GM18867 (cell line): ENCODE measurements at regions not wholly inside any gene's neighbourhood (a gene's known extent, or its start where the extent isn't known, plus 50 kb on each side); places are given as distances from the start of the nearest gene placed in this dataset.
"Not testable (repeated sequence)": the region's sequence is repeated elsewhere in the genome, so short reads cannot be mapped to it uniquely, and the experiment has no call there.

Source experiments
- ATAC-seq: cut with Tn5 transposase; IDR thresholded peaks from one replicate; pipeline ENCODE4 v1.9.1; 2021; ENCODE audit warnings: mild to moderate bottlenecking, moderate library complexity; ENCODE audit not compliant: unreplicated experiment

DNA sequence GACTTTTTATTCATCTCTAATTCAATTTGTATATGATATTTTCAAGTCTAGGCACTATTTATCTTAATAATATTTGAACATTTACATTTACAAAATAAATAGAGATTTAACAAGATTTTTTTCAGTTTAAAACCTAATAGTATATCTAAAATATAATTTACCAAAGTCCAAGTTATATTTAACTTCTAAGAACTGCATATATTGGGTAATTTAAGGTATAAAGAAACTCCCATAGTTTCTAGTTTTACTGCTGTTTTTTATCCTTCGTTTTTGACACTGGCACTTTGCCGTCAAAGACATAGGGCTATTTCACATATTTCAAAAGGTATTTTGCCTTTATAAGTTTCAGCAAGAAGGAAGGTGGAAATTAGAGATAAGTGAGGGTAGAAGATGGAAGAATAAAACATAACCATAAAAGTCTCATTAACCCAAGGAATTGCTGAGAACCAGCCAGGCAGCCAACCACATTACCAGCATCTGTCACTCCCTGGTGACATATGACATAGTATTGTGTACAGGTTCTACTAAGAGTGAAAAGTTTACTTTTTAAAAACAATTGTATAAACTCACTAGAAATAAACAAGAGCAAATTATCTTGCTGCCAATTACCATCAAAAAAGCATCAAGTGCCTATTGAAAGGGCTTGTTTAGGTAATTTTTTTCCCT, 251.5 kb downstream of the NSUN3 start:
- no peak for ATAC-seq

DNA sequence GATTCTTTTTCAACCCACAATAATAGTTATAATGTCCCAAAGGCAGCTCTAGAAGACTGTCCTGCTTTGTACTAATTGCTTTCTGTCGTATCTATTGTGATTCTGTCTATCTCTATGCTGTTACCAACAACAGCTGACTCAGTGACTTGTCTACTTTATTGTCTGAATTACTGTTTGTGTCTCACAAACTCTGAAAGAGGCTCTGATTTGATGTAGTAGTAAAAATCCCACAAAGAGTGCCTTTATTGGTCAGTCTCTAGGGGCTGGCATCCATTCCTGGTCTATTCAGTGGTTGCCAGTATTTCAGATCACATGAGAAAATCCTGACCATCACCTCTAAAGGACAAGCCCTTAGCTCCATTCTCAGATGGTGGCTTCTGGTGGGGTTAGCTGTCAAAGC, 254.2 kb downstream of the NSUN3 start:
- no peak for ATAC-seq

DNA sequence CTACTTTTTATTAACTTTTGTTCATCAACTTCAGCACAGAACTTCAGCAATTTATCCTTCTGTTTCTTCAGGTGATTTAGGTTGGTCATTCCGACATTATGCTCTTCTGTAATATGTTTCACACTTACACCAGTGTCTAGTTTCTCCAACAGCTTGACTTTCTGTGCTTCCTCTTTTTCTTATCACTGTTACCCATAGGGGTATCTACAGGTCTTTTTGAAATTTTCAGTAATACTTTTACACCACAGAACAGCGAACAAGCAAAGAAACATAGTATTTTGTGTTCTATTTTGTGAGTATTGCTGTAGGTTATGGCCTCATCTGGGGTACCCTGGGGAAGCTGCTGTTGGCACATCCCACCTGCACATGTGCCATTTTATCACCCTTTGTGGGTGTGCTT, 260.7 kb downstream of the NSUN3 start:
- no peak for ATAC-seq

DNA sequence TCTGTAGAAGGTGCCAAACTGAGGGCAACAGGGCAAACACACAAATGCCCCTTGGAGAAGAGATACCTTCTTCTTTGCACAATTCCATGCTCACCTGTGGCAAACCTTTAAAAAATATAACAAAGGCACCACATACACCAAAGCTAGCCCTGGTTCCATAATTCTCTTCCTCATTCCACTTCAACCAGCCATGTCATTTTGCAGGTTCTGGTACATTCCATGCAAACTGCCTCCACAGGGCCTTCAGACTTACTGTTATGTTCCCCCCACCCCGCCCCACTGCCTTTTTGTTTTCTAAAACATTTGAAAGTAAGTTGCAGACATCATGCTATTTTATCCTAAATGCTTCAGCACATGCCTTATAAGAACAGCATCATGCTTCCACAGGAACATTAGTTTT, 269.0 kb downstream of the NSUN3 start:
- no peak for ATAC-seq

DNA sequence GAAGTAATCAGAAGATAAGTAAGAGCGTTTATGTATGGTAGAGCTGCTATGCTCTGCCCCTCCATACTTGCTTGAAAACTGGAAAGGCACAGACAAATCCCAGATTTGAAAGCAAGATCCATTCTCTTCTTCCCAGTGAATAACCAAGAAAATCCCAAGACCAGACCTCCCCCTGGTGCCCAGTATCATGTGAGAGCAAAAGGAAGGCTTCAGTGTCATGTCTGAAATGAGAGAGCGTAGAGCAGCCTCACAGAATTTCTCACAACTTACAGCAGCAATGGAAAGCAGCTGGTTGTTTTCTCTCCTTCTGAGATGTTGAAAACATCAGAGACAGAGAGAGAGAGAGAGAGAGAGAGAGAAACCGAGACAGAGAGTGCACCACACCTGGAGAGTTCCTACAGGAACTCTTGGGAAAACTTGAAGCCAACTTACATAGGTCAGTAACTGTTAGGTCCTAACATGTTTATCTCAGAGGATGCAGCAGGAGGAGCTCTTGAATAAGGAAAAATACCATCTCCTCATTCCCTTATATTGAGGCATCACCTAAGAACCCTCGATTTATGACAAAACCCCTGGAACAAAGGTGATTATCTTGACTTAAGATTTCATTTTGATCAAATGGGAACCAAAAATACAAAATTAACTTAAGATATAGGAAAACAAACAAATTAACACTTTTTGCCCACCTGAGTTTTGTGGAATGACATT, 273.3 kb downstream of the NSUN3 start:
- no peak for ATAC-seq

DNA sequence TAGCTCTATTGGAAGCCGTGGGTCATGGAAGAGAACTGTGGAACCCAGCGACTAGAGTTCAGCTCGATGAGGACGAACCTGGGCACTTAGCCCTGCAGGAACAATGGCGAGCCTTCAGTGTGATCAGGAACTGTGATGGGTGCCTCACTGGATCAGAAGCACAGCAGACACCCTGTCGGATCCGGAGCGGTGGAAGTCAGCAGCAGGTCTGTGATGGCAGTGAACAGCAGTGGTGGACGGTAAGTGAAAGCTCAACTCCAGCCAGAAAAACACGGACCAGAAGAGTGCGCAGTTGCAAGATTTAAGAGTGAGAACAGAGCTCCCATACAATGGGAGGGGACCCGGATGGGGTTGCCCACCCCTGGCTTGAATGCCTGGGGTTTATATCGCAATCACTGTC, 282.2 kb downstream of the NSUN3 start:
- no peak for ATAC-seq

DNA sequence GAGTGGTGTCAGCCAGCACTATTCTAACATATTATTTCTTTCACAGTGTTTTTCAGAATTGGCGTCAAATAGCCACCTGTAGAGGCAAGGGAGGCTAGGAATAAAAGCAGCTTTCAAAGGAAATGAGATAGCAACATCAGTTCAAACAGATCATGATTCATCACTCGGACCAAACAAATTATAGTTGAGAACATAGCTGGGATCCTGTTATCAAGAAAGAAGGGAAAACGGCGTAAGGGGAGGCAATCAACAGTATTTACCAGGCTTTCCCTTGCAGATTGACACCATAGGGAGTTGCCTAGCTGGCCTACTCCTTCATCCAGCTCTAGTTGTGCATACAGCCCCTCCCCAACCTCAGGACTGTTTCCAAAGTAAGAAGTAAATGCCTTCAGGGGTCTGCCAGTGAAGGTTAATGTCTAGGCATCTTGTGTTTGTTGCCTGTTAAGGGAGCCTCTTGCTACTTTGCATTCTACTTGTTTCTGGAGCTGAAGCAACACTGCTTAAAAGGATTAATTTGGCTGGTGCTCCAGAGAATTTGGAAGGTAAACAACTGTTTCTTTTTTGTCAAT, 286.5 kb downstream of the NSUN3 start:
- no peak for ATAC-seq

DNA sequence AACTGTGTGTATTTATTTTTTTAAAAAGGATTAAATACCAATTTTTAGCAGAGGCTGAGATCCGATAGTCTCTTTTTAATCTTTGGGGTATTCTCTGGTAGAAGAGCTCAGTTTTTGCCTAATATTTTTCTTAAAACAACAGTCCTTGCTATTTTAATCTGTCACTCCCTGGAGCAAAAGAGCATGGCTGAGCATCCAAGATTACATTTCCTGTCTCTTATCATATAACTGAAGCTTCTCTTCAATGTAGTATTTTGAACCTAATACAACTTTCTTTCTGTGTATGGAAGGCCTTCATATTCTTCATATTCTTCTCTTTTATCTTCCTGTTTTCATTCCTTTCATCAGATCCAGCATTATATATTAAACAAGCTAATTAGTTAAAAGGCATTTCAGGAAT, 293.7 kb downstream of the NSUN3 start:
- no peak for ATAC-seq

DNA sequence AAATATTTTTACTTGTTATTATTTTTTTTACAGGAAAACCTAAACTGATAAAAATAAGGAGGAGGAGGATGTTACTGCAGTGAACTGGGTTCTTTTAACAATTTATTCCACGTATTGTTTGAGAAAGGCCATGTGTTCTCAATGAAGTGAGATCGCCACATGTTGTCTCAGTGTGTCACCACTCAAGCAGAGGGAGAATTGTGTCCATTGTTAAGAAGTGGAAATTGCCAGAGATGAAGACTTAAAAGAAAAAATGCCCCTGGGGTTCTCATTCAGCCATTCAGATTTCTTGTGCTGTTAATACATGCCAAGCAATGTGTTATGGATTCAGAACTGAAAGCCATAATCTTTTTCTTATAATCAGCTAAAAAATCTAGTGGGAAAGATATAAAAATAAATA, 297.1 kb downstream of the NSUN3 start:
- no peak for ATAC-seq

DNA sequence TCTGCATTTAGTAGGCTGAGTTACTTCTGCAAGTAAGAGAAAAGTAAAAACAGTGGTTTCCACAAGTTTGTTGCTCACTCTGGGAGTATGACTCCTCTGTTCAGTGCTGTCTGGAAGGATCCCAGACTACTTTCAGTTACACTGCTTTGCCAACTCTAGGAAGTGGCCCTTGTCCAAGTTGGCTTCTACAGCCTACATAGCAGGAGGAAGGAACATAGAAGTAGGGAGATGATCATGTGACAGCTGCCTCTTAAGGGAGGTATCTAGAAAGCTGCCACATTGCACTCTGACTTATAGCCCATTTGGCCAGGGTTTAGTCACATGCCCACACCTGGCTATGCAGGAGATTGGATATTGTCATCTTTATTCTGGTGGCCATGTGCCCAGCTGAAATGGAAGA, 298.1 kb downstream of the NSUN3 start:
- ATAC-seq: no peak

DNA sequence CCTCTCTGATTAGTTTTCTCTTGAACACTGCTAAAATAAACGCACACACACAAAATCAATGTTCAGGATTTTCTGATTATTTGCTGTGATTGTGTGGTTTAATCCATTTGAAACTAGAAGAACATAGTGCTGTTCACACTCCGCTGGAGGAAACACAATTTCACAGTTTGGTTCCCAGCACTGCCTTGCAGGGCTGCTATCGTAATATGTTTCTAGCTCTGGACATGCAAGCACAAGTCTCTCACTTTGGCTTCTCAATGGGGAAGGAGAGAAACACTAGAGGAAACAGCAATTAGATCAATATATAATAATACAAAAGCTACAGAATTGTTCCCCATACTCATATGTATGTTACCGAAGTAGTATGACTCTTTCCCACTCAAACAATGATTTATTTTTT, 299.5 kb downstream of the NSUN3 start:
- no peak for ATAC-seq

DNA sequence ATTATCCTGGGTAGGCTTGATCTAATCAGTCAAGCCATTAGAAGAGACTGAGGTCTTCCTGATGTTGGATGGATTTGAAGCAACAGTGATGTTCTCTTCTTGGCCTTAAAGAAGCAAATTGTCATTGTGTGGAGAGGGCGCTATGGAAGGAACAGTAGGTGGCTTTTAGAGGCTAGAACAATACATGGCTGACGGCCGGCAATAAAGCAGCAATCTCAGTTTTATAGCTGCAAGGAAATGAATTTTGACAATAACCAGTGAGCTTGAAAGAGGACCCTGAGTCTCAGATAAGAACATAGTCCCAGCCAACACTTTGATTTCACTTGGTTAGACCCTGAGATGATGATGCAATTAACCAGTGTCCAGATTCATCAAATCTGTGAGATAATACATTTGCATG, 302.1 kb downstream of the NSUN3 start:
- ATAC-seq: no peak

DNA sequence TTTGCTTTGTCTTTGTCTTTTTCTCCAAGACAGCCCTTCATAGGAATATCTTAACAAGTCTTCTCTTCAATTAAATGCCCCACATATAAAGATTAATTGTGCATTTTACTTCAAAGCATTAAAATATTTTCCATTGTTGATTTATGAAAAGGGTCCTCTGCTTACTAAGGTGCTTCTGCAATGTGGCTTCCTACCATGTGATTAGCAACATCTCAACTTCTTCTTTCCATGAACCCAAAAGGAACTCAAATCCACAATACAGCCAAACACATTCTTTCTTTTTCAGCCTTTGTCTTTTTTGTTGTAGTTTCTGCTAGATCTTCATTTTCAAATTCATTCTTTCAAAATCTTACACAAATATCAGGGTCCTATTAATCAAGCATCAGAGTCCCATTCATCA, 309.2 kb downstream of the NSUN3 start:
- ATAC-seq: no peak

DNA sequence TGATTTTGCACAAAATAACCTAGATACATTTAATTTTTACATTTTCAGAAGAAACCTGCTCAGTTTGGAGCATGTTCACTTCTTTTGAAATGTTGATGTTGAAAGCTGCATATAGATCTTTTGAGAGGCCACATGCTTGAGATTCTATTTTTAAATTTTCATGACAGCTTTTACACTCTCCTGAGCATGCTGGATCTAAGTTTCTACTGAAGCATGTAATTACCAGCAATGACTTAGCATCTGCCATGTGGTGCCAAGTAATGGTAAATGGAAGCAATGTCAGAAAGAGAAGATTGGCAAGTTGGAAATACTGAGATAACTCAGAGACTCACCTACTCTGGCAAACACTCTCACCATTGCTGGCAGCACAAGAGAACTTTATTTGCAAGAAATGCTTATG, 310.6 kb downstream of the NSUN3 start:
- ATAC-seq: no peak

DNA sequence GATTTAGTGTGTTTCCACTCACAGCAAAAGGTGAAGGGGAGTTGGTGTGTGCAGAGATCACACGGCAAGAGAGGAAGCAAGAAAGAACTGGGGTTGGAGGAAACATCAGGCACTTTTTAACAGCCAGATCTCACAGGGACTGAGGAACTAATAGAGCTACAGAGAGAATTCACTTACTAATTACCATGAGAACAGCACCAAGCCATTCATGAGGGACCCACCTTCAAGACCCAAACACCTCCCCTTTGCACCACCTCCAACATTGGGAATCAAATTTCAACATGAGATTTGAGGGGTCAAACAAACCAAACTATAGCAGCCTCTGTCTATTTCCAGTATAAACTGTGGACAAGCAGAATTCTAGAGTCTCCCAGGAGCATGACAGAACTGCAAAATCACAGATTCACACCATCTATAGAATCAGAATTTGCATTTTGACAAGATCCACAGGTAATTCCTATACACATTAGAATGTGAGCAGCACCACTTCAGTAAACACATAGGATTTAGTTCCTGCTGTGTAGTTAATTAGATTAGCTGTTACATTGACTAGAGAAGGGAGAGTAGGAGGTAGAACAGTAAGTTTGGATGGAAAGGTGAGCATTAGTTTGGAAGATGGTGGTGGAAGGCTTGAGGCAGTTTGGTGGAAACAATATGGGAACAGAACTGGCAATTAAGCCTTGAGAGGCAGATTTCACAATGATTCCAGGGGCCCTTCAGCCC, 311.7 kb downstream of the NSUN3 start:
- no peak for ATAC-seq

DNA sequence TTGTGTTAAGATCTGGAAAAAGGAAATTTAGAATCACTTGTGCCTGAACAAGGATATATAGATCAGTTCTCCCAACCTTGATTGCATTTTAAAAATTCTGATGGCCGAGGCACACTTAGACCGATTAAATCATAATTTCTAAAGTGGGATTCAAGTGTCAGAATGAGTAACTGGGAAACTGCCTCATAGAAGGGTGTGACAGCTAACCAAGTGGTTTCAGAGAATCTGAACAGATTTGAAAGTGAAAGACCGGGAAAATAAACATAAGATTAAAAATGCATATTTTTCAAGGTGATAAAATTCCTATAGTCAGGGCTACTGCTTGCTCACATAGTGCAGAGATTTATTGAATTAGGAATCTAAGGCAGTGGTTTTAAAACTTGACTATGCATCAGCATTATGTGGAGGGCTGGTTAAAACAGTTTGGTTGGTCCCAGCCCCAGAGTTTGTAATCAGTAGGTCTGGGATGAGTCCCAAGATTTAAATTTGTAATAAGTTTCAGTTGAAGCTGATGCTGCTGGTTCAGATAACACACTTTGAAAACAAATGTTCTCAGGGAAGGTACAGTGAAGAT, 314.3 kb downstream of the NSUN3 start:
- not testable (repeated sequence) for ATAC-seq

DNA sequence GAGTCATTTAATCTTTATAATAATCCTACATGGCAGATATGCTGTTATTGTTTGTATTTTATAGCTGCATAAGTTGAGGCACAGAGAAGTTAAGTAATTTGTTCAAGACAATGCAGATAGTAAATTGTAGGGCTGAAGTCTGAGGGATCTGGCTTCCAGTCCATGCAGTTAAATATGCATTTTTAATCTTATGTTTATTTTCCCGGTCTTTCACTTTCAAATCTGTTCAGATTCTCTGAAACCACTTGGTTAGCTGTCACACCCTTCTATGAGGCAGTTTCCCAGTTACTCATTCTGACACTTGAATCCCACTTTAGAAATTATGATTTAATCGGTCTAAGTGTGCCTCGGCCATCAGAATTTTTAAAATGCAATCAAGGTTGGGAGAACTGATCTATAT, 315.0 kb downstream of the NSUN3 start:
- ATAC-seq: not testable (repeated sequence)

DNA sequence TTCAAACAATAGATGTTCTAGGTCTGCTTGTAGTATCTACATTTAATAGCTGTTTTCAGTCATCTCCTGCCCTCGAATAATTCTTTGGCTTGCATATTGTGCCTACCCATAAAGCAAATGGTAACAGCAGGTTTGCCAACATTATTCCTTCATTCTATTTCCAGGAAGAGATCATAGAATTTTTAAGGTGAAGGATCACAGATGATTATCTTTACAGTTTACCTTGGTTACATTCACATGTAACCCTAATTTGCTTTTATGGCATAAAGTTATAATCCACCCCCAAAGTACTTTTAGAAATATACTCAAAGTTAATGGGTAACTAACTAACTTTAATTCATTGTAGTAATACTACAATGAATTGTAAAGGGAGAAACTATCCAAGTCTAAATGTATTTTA, 315.5 kb downstream of the NSUN3 start:
- ATAC-seq: no peak

DNA sequence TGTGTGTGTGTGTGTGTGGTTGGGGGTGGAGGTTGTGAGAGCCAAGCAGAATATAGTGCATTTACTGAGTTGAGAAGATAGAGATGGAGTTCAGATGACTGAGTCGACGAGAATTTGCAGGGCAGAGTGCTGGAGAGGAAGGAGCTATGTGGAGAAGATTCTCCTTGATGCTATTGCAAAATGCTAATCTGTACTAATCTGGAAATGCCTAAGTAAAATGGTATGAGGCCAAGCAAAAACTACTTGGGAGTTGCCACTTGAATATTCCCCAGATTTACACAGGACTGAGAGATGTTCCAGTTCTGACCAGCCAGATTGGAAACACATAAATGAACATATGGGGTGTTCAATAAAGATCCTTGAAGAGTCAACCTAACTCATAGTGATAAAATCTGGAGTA, 316.4 kb downstream of the NSUN3 start:
- ATAC-seq: no peak

DNA sequence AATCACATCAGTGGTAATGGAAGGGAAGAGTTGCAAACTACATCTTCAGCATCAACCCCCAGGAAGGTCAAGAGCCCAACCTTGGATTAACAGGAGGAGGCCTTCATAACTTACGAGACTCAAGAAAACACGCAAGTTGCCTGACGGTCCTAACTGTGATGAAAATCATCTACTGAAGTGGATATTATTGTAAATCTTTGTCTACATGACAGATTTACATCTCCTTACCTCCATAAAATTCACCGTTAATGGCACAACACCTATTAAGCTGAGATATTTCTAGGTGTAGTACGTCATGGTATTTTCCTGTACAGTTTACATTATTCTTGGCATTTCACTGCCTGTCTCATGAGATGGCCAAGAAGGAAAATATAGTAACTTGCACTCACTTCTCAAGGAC, 332.0 kb downstream of the NSUN3 start:
- no peak for ATAC-seq

DNA sequence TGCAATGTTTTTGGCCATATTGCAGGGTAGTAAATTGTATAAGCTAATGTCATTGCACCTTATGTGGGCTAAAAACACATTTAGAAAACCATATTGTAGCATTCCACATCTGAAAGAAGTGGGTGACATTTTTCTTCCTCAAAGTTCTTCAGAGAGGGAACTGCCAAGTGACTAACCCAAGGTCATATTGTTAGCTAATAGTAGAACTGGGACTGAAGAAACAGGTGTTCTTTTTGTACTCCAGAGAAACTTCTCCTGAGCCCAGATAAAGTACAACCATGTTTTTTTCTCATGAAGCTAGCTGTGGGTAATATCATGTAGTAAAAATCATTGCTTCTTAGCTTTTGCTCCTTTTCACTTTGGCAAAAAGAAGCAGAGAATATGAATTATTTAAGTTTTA, 333.0 kb downstream of the NSUN3 start:
- no peak for ATAC-seq

DNA sequence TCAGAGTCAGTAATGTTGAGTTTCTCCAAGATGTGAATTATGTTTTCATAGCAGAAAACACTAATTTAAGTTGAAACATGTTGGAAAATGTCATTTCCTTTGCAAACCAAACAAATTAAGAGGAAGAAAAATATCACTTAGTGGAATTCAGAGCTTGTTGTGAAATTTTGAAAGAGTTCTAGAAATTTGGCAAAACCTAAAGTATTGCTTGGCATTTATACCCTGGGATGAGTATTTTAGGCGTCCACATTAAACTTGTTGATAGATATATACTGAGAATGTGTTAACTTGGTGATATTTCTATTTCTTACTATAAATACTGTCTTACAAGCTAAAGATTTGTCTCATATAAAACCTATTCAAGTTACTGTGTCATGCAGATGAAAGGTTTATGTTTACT, 335.2 kb downstream of the NSUN3 start:
- ATAC-seq: no peak
